Heart left ventricle (tissue), 16 donors: ENCODE measurements at regions not wholly inside any gene's neighbourhood (a gene's known extent, or its start where the extent isn't known, plus 50 kb on each side); places are given as distances from the start of the nearest gene placed in this dataset.

Experiments used
- ATAC-seq, 4 donors: fragments of 200-7000 bp; cut with Tn5 transposase; one replicate each; pipeline ENCODE4 v1.9.1; 2020 to 2022; ENCODE audit warnings: moderate library complexity in 4 of 4, mild to moderate bottlenecking in 3 of 4, moderate number of reproducible peaks in 1 of 4
- DNase-seq, 5 donors: peaks; one replicate each; pipeline ENCODE4 v3.0.0-alpha.2; 2020
- H3K27ac ChIP-seq, 12 donors: fragments of 200-600 bp; sonication (generic) in 4 of 12; one replicate each; pipeline versions ENCODE4 v1.5.0 to v1.8.0; 2016 to 2022; ENCODE audit warnings: mild to moderate bottlenecking in 2 of 12
- H3K27me3 ChIP-seq, 9 donors: fragments of 200-600 bp; sonication (generic) in 2 of 9; one replicate each; pipeline versions ENCODE4 v1.5.1 to v1.8.0; 2016 to 2022; ENCODE audit warnings: mild to moderate bottlenecking in 3 of 9
- H3K36me3 ChIP-seq, 9 donors: fragments of 200-600 bp; sonication (generic) in 2 of 9; one replicate each; pipeline versions ENCODE4 v1.5.0 to v1.8.0; 2018 to 2022; ENCODE audit warnings: mild to moderate bottlenecking in 2 of 9
- H3K4me1 ChIP-seq, 12 donors: fragments of 200-600 bp; sonication (generic) in 4 of 12; one replicate each; pipeline versions ENCODE4 v1.5.0 to v1.8.0; 2016 to 2022; ENCODE audit warnings: mild to moderate bottlenecking in 3 of 12
- H3K4me3 ChIP-seq, 12 donors: fragments of 200-600 bp; sonication (generic) in 4 of 12; one replicate each; pipeline versions ENCODE4 v1.5.0 to v1.8.0; 2017 to 2022; ENCODE audit warnings: mild to moderate bottlenecking in 9 of 12, moderate library complexity in 4 of 12
- H3K9me3 ChIP-seq, 12 donors: fragments of 200-600 bp; sonication (generic) in 4 of 12; one replicate each; pipeline versions ENCODE4 v1.5.0 to v1.8.0; 2016 to 2022; ENCODE audit warnings: mild to moderate bottlenecking in 1 of 12
- CTCF ChIP-seq, 12 donors: fragments of 200-600 bp; sonication (generic) in 4 of 12; IDR thresholded peaks; one replicate each; pipeline versions ENCODE4 v1.5.0 to v1.8.0; 2018 to 2022; ENCODE audit warnings: antibody characterized with exemption in 12 of 12, mild to moderate bottlenecking in 5 of 12
- POLR2A ChIP-seq, 2 donors: fragments of 450-650 bp; IDR thresholded peaks; one replicate each; pipeline ENCODE4 v1.6.1; 2017; ENCODE audit warnings: antibody characterized with exemption in 2 of 2, mild to moderate bottlenecking in 2 of 2, moderate library complexity in 2 of 2
- WGBS, 4 donors: extraction: QIAGEN DNeasy Blood & Tissue Kit in 2 of 4; methylation state at CpG; one replicate each; pipeline versions ENCODE4 v1.1.5 to v1.1.7; 2013 to 2018; 5-methylcytosine and 5-hydroxymethylcytosine counted together
- intact Hi-C, 10 donors: fragments of 100-400 bp; cut with DNase I; formaldehyde crosslinking; loops; one replicate each; pipeline versions ENCODE4 v1.11.1 to v1.14.2; 2022
- donor health status: ischemic (EF 13 %, LVEDD 7.1; RV severe dilation, severe dysfunction).
- donor health status: healthy with polysubstance abuse.
- donor health status: DM: no; HTN: yes; CAD: no.
- donor health status: DM: no; HTN: no; CAD: no.
- donor health status: ischemic (EF 25% LVEDD 6.9; RV normal size, moderate dysfunction).
- donor health status: ischemic (EF 25% LVEDD 5.7; RV mildly dilated, moderate dysfunction).
- donor health status: healthy.
- donor health status: DM: yes; HTN: yes; CAD: no.
- donor health status: ischemic (EF 35%, LVEDD 5.7; RV mildly dilated, moderate dysfunction).
- donor health status: nonischemic (EF 11% LVEDD 7.7; RV severe dilation, severe dysfunction).
- donor health status: DM: yes; HTN: yes; CAD: no.
- donor health status: PGD.
- donor health status: ischemic (EF 29% LVEDD 5.4; RV normal size, mild dysfunction).
- donor health status: nonischemic (EF 23%, LVEDD 6.1; RV moderate dilation, normal function).

GRCh38 chr4:86497131-86497530, 97.0 kb upstream of the PTPN13 start:
- TF ChIP-seq POLR2A (IDR thresholded peaks at IDR 0.05) (no peak), CTCF (IDR thresholded peaks at IDR 0.05) (no peak)
- H3K36me3 ChIP-seq, result no peaks in the 10 kb centered on the region
- H3K27me3 ChIP-seq, result peaks cover 0 to 3% (median 0%) of the 10 kb centered on the region in 9 donors
- no peak overlapping the region for H3K4me3 ChIP-seq
- H3K4me1 ChIP-seq, result peaks cover 0 to 13% (median 0%) of the 10 kb centered on the region in 12 donors
- DNase-seq, result no peak
- no peak overlapping the region for H3K27ac ChIP-seq
- WGBS, 4 donors, result 53 to 76% (median 55%) methylated on average over 2 of the region's 2 CpGs
- intact Hi-C loops, result loop anchor here in 5 of 10 donors (2.0 to 10.0 kb wide), 5 partner anchors 396 to 740 kb away; partner anchors contain the start of gene C4orf36 (in 1 of the 5)
- no peaks in the 10 kb centered on the region for H3K9me3 ChIP-seq
- ATAC-seq, result peak; percentile 39 to 69 (median 54)

GRCh38 chr4:86497980-86498862, 95.9 kb upstream of the PTPN13 start:
- intact Hi-C loops, result loop anchor here in 8 of 10 donors (2.0 to 10.0 kb wide), 5 partner anchors 395 to 739 kb away; partner anchors contain the start of gene C4orf36 (in 1 of the 8)
- WGBS, 4 donors, result 22 to 31% (median 23%) methylated on average over 5 of the region's 5 CpGs
- H3K27ac ChIP-seq, result no peak overlapping the region
- no peak overlapping the region for H3K4me3 ChIP-seq
- H3K9me3 ChIP-seq, result no peaks in the 10 kb centered on the region
- H3K27me3 ChIP-seq, result peaks cover 0 to 6% (median 0%) of the 10 kb centered on the region in 9 donors
- peak; percentile 64 to 85 (median 77) for TF ChIP-seq CTCF (IDR thresholded peaks at IDR 0.05)
- TF ChIP-seq POLR2A (IDR thresholded peaks at IDR 0.05), result no peak
- peak; percentile 55 to 90 (median 80) for ATAC-seq
- DNase-seq, result no peak
- H3K4me1 ChIP-seq, result peaks cover 0 to 13% (median 0%) of the 10 kb centered on the region in 12 donors
- H3K36me3 ChIP-seq, result no peaks in the 10 kb centered on the region

- Histone ChIP-seq H3K4me3 (no peak overlapping the region), H3K36me3 (no peaks in the 10 kb centered on the region), H3K4me1 (peaks cover 0 to 13% (median 0%) of the 10 kb centered on the region in 12 donors), H3K27ac (no peak overlapping the region), H3K27me3 (peaks cover 0 to 6% (median 0%) of the 10 kb centered on the region in 9 donors), H3K9me3 (no peaks in the 10 kb centered on the region)
- 29 to 52% (median 43%) methylated on average over 1 of the region's 1 CpG for WGBS, 4 donors
- no peak for ATAC-seq
- intact Hi-C loops, result loop anchor here in 6 of 10 donors (1.0 to 10.0 kb wide), 5 partner anchors 395 to 738 kb away; no protein-coding TSS in a partner anchor
- DNase-seq, result no peak
- TF ChIP-seq POLR2A (IDR thresholded peaks at IDR 0.05), result no peak
- peak in 2 of 12 donors; percentile 6 to 34 for TF ChIP-seq CTCF (IDR thresholded peaks at IDR 0.05)
Observed at GRCh38 chr4:86498863-86499166, 95.3 kb upstream of the PTPN13 start.

- Histone ChIP-seq H3K27me3 (peaks cover 0 to 6% (median 0%) of the 10 kb centered on the region in 9 donors), H3K4me3 (no peak overlapping the region), H3K27ac (no peak overlapping the region), H3K9me3 (no peaks in the 10 kb centered on the region), H3K4me1 (peaks cover 0 to 13% (median 0%) of the 10 kb centered on the region in 12 donors), H3K36me3 (no peaks in the 10 kb centered on the region)
- no peak for DNase-seq
- no peak for ATAC-seq
- no peak for TF ChIP-seq CTCF (IDR thresholded peaks at IDR 0.05)
- intact Hi-C loops, result no loop called here
Observed at GRCh38 chr4:86500527-86500926, 93.6 kb upstream of the PTPN13 start.
